WTC11 (cell line): ENCODE measurements at regions not wholly inside any gene's neighbourhood (a gene's known extent, or its start where the extent isn't known, plus 50 kb on each side); places are given as distances from the start of the nearest gene placed in this dataset.

Source experiments
- ATF6 ChIP-seq: sonication (generic); formaldehyde crosslinking; IDR thresholded peaks from 2 replicates; pipeline ENCODE4 v1.8.1; 2023; ENCODE audit warnings: mild to moderate bottlenecking, missing genetic modification reagents
- CTCF ChIP-seq: fragments of 200-600 bp; IDR thresholded peaks from 2 replicates; pipeline ENCODE4 v1.8.0; 2022; ENCODE audit warnings: antibody characterized with exemption
- ESRRA ChIP-seq: sonication (generic); formaldehyde crosslinking; IDR thresholded peaks from 2 replicates; pipeline ENCODE4 v1.8.1; 2022; ENCODE audit warnings: mild to moderate bottlenecking, missing genetic modification reagents, borderline replicate concordance
- FOXP4 ChIP-seq: sonication (generic); formaldehyde crosslinking; IDR thresholded peaks from 2 replicates; pipeline ENCODE4 v1.8.0; 2022; ENCODE audit warnings: mild to moderate bottlenecking, missing genetic modification reagents
- KAT7 ChIP-seq: sonication (generic); formaldehyde crosslinking; IDR thresholded peaks from 2 replicates; pipeline ENCODE4 v1.8.1; 2023; ENCODE audit warnings: missing genetic modification reagents, mild to moderate bottlenecking, borderline replicate concordance
- MXD4 ChIP-seq: fragments of 250-450 bp; sonication (Bioruptor Pico); IDR thresholded peaks from 2 replicates; pipeline ENCODE4 v1.8.0; 2021; ENCODE audit warnings: mild to moderate bottlenecking, moderate library complexity, borderline replicate concordance
- RELA ChIP-seq: sonication (generic); formaldehyde crosslinking; IDR thresholded peaks from 2 replicates; pipeline ENCODE4 v1.8.1; 2022; ENCODE audit warnings: missing genetic modification reagents, mild to moderate bottlenecking, borderline replicate concordance
- STAT6 ChIP-seq: sonication (generic); formaldehyde crosslinking; conservative IDR thresholded peaks from 2 replicates; pipeline ENCODE4 v1.8.1; 2023; ENCODE audit warnings: mild to moderate bottlenecking, low read depth, missing genetic modification reagents, moderate library complexity
- TEAD4 ChIP-seq: sonication (generic); formaldehyde crosslinking; IDR thresholded peaks from 2 replicates; pipeline ENCODE4 v1.8.0; 2022; ENCODE audit warnings: mild to moderate bottlenecking, missing genetic modification reagents
- ZBTB21 ChIP-seq: sonication (generic); formaldehyde crosslinking; IDR thresholded peaks from 2 replicates; pipeline ENCODE4 v1.8.1; 2023; ENCODE audit warnings: mild to moderate bottlenecking, missing genetic modification reagents, borderline replicate concordance
- ZNF396 ChIP-seq: fragments of 250-450 bp; sonication (Bioruptor Pico); IDR thresholded peaks from 2 replicates; pipeline ENCODE4 v1.8.0; 2021; ENCODE audit warnings: mild to moderate bottlenecking, moderate library complexity, borderline replicate concordance
- ZNF416 ChIP-seq: fragments of 250-450 bp; sonication (Bioruptor Pico); IDR thresholded peaks from 2 replicates; pipeline ENCODE4 v1.9.0; 2021; ENCODE audit warnings: mild to moderate bottlenecking, inconsistent platforms

GRCh38 chr16:52089476-52089875, 457.5 kb downstream of the TOX3 start:
- no peak for TF ChIP-seq ESRRA (CRISPR knock-in tag)
- no peak for TF ChIP-seq CTCF
- no peak for TF ChIP-seq TEAD4 (CRISPR knock-in tag)
- TF ChIP-seq KAT7 (CRISPR knock-in tag) = no peak
- TF ChIP-seq ZBTB21 (CRISPR knock-in tag) = no peak
- no peak for TF ChIP-seq ZNF396
- TF ChIP-seq MXD4 (CRISPR knock-in tag) = no peak
- TF ChIP-seq FOXP4 (CRISPR knock-in tag) = no peak
- TF ChIP-seq ATF6 (CRISPR knock-in tag) = no peak
- TF ChIP-seq STAT6 (CRISPR knock-in tag) = no peak
- TF ChIP-seq ZNF416 = no peak
- no peak for TF ChIP-seq RELA (CRISPR knock-in tag)
